ENCODE measurements at regions not wholly inside any gene's neighbourhood (a gene's known extent, or its start where the extent isn't known, plus 50 kb on each side); places are given as distances from the start of the nearest gene placed in this dataset.

GRCh38 chr3:76370749-76371520, 585.6 kb upstream of the ZNF717 start:
- Mint-ChIP-seq H3K27ac (no peak overlapping the region), H3K9me3 (peaks cover 9% of the 10 kb centered on the region), H3K4me3 (no peak overlapping the region), H3K27me3 (no peaks in the 10 kb centered on the region), H3K4me1 (no peaks in the 10 kb centered on the region), H3K36me3 (ENCODE audit: low read depth) (no peaks in the 10 kb centered on the region)
- intact Hi-C loops (cut with micrococcal nuclease), result no loop called here
- DNase-seq, result no peak

GRCh38 chr3:76372497-76372896, 587.1 kb upstream of the ZNF717 start:
- H3K4me1 Mint-ChIP-seq, result no peaks in the 10 kb centered on the region
- DNase-seq, result no peak
- H3K27me3 Mint-ChIP-seq, result no peaks in the 10 kb centered on the region
- H3K36me3 Mint-ChIP-seq (ENCODE audit: low read depth), result no peaks in the 10 kb centered on the region
- intact Hi-C loops (cut with micrococcal nuclease), result no loop called here
- peaks cover 7% of the 10 kb centered on the region for H3K9me3 Mint-ChIP-seq
- H3K27ac Mint-ChIP-seq, result no peak overlapping the region
- no peak overlapping the region for H3K4me3 Mint-ChIP-seq

- DNase-seq, result no peak
- no peaks in the 10 kb centered on the region for H3K36me3 Mint-ChIP-seq (ENCODE audit: low read depth)
- H3K4me3 Mint-ChIP-seq, result no peak overlapping the region
- H3K9me3 Mint-ChIP-seq, result peaks cover 7% of the 10 kb centered on the region
- no peak overlapping the region for H3K27ac Mint-ChIP-seq
- intact Hi-C loops (cut with micrococcal nuclease), result no loop called here
- H3K27me3 Mint-ChIP-seq, result no peaks in the 10 kb centered on the region
- H3K4me1 Mint-ChIP-seq, result no peaks in the 10 kb centered on the region
Observed at GRCh38 chr3:76377074-76377473, 591.7 kb upstream of the ZNF717 start.

- no peak overlapping the region for H3K4me3 Mint-ChIP-seq
- H3K27me3 Mint-ChIP-seq, result no peaks in the 10 kb centered on the region
- peaks cover 4% of the 10 kb centered on the region for H3K9me3 Mint-ChIP-seq
- H3K4me1 Mint-ChIP-seq, result no peaks in the 10 kb centered on the region
- DNase-seq, result no peak
- intact Hi-C loops (cut with micrococcal nuclease), result no loop called here
- H3K27ac Mint-ChIP-seq, result no peak overlapping the region
- no peaks in the 10 kb centered on the region for H3K36me3 Mint-ChIP-seq (ENCODE audit: low read depth)
Observed at GRCh38 chr3:76378789-76379188, 593.4 kb upstream of the ZNF717 start.

- Mint-ChIP-seq H3K4me3 (no peak overlapping the region), H3K4me1 (no peaks in the 10 kb centered on the region), H3K27me3 (no peaks in the 10 kb centered on the region), H3K27ac (no peak overlapping the region), H3K9me3 (peaks cover 4% of the 10 kb centered on the region), H3K36me3 (ENCODE audit: low read depth) (no peaks in the 10 kb centered on the region)
- intact Hi-C loops (cut with micrococcal nuclease), result no loop called here
- no peak for DNase-seq
Observed at GRCh38 chr3:76383781-76384180, 598.4 kb upstream of the ZNF717 start.

GRCh38 chr3:76387000-76387399, 601.7 kb upstream of the ZNF717 start:
- no peaks in the 10 kb centered on the region for H3K27me3 Mint-ChIP-seq
- DNase-seq, result no peak
- H3K27ac Mint-ChIP-seq, result no peak overlapping the region
- intact Hi-C loops (cut with micrococcal nuclease), result no loop called here
- no peaks in the 10 kb centered on the region for H3K9me3 Mint-ChIP-seq
- no peaks in the 10 kb centered on the region for H3K36me3 Mint-ChIP-seq (ENCODE audit: low read depth)
- H3K4me3 Mint-ChIP-seq, result no peak overlapping the region
- no peaks in the 10 kb centered on the region for H3K4me1 Mint-ChIP-seq

- Mint-ChIP-seq H3K27me3 (no peaks in the 10 kb centered on the region), H3K9me3 (no peaks in the 10 kb centered on the region), H3K4me3 (no peak overlapping the region), H3K4me1 (no peaks in the 10 kb centered on the region), H3K36me3 (ENCODE audit: low read depth) (no peaks in the 10 kb centered on the region), H3K27ac (no peak overlapping the region)
- no peak for DNase-seq
- intact Hi-C loops (cut with micrococcal nuclease), result no loop called here
Observed at GRCh38 chr3:76400141-76400540, 614.8 kb upstream of the ZNF717 start.

GRCh38 chr3:76402926-76403325, 617.6 kb upstream of the ZNF717 start:
- Mint-ChIP-seq H3K27ac (no peak overlapping the region), H3K4me3 (no peak overlapping the region), H3K27me3 (no peaks in the 10 kb centered on the region), H3K36me3 (ENCODE audit: low read depth) (no peaks in the 10 kb centered on the region), H3K9me3 (no peaks in the 10 kb centered on the region), H3K4me1 (no peaks in the 10 kb centered on the region)
- intact Hi-C loops (cut with micrococcal nuclease), result no loop called here
- no peak for DNase-seq

- Mint-ChIP-seq H3K9me3 (no peaks in the 10 kb centered on the region), H3K4me3 (no peak overlapping the region), H3K4me1 (no peaks in the 10 kb centered on the region), H3K27me3 (no peaks in the 10 kb centered on the region), H3K27ac (no peak overlapping the region), H3K36me3 (ENCODE audit: low read depth) (no peaks in the 10 kb centered on the region)
- DNase-seq, result no peak
- intact Hi-C loops (cut with micrococcal nuclease), result no loop called here
Observed at GRCh38 chr3:76403556-76403955, 618.2 kb upstream of the ZNF717 start.

GRCh38 chr3:76405196-76405595, 619.8 kb upstream of the ZNF717 start:
- Mint-ChIP-seq H3K27me3 (no peaks in the 10 kb centered on the region), H3K9me3 (no peaks in the 10 kb centered on the region), H3K4me1 (no peaks in the 10 kb centered on the region), H3K27ac (no peak overlapping the region), H3K36me3 (ENCODE audit: low read depth) (no peaks in the 10 kb centered on the region), H3K4me3 (no peak overlapping the region)
- intact Hi-C loops (cut with micrococcal nuclease), result no loop called here
- DNase-seq, result no peak

GRCh38 chr3:76410762-76411281, 625.5 kb upstream of the ZNF717 start:
- Mint-ChIP-seq H3K4me3 (no peak overlapping the region), H3K27me3 (no peaks in the 10 kb centered on the region), H3K36me3 (ENCODE audit: low read depth) (no peaks in the 10 kb centered on the region), H3K4me1 (no peaks in the 10 kb centered on the region), H3K9me3 (peaks cover 10% of the 10 kb centered on the region), H3K27ac (no peak overlapping the region)
- DNase-seq, result no peak
- intact Hi-C loops (cut with micrococcal nuclease), result no loop called here

- intact Hi-C loops (cut with micrococcal nuclease), result no loop called here
- Mint-ChIP-seq H3K27ac (no peak overlapping the region), H3K4me1 (no peaks in the 10 kb centered on the region), H3K27me3 (no peaks in the 10 kb centered on the region), H3K4me3 (no peak overlapping the region), H3K36me3 (ENCODE audit: low read depth) (no peaks in the 10 kb centered on the region), H3K9me3 (peaks cover 10% of the 10 kb centered on the region)
- no peak for DNase-seq
Observed at GRCh38 chr3:76415384-76415783, 624.5 kb upstream of the ROBO2 start.

- DNase-seq, result no peak
- H3K27me3 Mint-ChIP-seq, result no peaks in the 10 kb centered on the region
- H3K9me3 Mint-ChIP-seq, result peaks cover 5% of the 10 kb centered on the region
- H3K36me3 Mint-ChIP-seq (ENCODE audit: low read depth), result no peaks in the 10 kb centered on the region
- intact Hi-C loops (cut with micrococcal nuclease), result no loop called here
- H3K27ac Mint-ChIP-seq, result no peak overlapping the region
- H3K4me3 Mint-ChIP-seq, result no peak overlapping the region
- H3K4me1 Mint-ChIP-seq, result no peaks in the 10 kb centered on the region
Observed at GRCh38 chr3:76429581-76430177, 610.2 kb upstream of the ROBO2 start.

- Mint-ChIP-seq H3K9me3 (peaks cover 7% of the 10 kb centered on the region), H3K27me3 (no peaks in the 10 kb centered on the region), H3K27ac (no peak overlapping the region), H3K4me3 (no peak overlapping the region), H3K36me3 (ENCODE audit: low read depth) (no peaks in the 10 kb centered on the region), H3K4me1 (no peaks in the 10 kb centered on the region)
- intact Hi-C loops (cut with micrococcal nuclease), result no loop called here
- DNase-seq, result no peak
Observed at GRCh38 chr3:76432396-76432795, 607.5 kb upstream of the ROBO2 start.

- H3K27me3 Mint-ChIP-seq, result no peaks in the 10 kb centered on the region
- no peak overlapping the region for H3K27ac Mint-ChIP-seq
- no peaks in the 10 kb centered on the region for H3K36me3 Mint-ChIP-seq (ENCODE audit: low read depth)
- intact Hi-C loops (cut with micrococcal nuclease), result no loop called here
- peaks cover 12% of the 10 kb centered on the region for H3K9me3 Mint-ChIP-seq
- H3K4me3 Mint-ChIP-seq, result no peak overlapping the region
- DNase-seq, result no peak
- H3K4me1 Mint-ChIP-seq, result no peaks in the 10 kb centered on the region
Observed at GRCh38 chr3:76436894-76437293, 603.0 kb upstream of the ROBO2 start.
